Neural cell (in vitro differentiated cells): ENCODE measurements at regions not wholly inside any gene's neighbourhood (a gene's known extent, or its start where the extent isn't known, plus 50 kb on each side); places are given as distances from the start of the nearest gene placed in this dataset.

Experiments
- EP300 ChIP-seq: fragments of 450-650 bp; conservative IDR thresholded peaks from 2 replicates; pipeline ENCODE4 v1.6.1; 2014; ENCODE audit warnings: antibody characterized with exemption, mild to moderate bottlenecking, moderate library complexity; ENCODE audit not compliant: poor library complexity, severe bottlenecking
- POLR2AphosphoS5 ChIP-seq: IDR thresholded peaks from 2 replicates; pipeline ENCODE4 v1.6.1; 2012
- TF ChIP-seq, protein P1 (sequence below): fragments of 450-650 bp; IDR thresholded peaks from 2 replicates; pipeline ENCODE4 v1.5.1; 2014; ENCODE audit warnings: antibody characterized with exemption, mild to moderate bottlenecking, moderate library complexity; ENCODE audit not compliant: poor library complexity, severe bottlenecking

DNA sequence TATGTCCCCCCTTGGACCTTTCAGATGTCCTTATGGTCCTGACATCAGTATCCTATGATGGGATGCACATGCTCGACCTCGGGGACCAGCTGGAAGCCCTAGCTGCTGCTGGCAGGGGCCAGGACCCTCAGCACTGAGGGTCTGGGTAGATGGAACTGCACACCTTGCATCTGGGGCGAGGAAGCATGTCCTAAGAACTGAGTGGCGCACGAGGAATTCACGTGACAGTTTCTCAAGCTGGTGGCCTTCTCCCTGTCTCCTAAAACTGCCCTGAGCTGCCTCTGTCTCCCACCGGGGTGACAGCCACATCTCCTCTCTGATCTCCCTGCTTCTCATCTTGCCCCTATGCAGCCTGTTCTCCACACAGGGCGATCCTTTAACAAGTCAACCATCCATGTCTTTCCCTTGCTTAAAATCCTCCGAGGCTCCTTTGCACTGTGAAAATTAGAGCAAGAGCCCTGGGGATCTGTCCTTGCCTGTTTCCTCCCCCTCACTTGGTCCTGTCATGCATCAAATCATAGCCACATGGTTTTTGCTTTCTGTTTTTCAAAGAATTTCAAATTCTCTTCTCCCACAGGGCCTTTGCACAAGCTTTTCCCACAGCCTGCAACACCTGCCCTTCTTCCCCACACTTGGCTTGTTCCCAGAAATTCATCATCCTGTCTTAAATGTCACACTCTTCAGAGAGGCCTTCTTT lies 107.7 kb downstream of the CDH26 start:
- TF ChIP-seq, protein P1, sequence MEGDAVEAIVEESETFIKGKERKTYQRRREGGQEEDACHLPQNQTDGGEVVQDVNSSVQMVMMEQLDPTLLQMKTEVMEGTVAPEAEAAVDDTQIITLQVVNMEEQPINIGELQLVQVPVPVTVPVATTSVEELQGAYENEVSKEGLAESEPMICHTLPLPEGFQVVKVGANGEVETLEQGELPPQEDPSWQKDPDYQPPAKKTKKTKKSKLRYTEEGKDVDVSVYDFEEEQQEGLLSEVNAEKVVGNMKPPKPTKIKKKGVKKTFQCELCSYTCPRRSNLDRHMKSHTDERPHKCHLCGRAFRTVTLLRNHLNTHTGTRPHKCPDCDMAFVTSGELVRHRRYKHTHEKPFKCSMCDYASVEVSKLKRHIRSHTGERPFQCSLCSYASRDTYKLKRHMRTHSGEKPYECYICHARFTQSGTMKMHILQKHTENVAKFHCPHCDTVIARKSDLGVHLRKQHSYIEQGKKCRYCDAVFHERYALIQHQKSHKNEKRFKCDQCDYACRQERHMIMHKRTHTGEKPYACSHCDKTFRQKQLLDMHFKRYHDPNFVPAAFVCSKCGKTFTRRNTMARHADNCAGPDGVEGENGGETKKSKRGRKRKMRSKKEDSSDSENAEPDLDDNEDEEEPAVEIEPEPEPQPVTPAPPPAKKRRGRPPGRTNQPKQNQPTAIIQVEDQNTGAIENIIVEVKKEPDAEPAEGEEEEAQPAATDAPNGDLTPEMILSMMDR, result no peak
- TF ChIP-seq EP300, result no peak
- TF ChIP-seq POLR2AphosphoS5, result no peak
